ENCODE measurements at regions not wholly inside any gene's neighbourhood (a gene's known extent, or its start where the extent isn't known, plus 50 kb on each side); places are given as distances from the start of the nearest gene placed in this dataset.
"Not testable (repeated sequence)": the region's sequence is repeated elsewhere in the genome, so short reads cannot be mapped to it uniquely, and the experiment has no call there.

GRCh38 chr7:68971634-68972340, 626.5 kb upstream of the AUTS2 start:
- no peak for DNase-seq

- no peak for DNase-seq
Observed at GRCh38 chr7:68977385-68978055, 620.8 kb upstream of the AUTS2 start.

GRCh38 chr7:68978710-68979109, 619.6 kb upstream of the AUTS2 start:
- no peak for DNase-seq

GRCh38 chr7:68980011-68980410, 618.3 kb upstream of the AUTS2 start:
- no peak for DNase-seq

- not testable (repeated sequence) for DNase-seq
Observed at GRCh38 chr7:68980432-68980831, 617.8 kb upstream of the AUTS2 start.

GRCh38 chr7:68984306-68984705, 614.0 kb upstream of the AUTS2 start:
- no peak for DNase-seq

GRCh38 chr7:68994841-68995240, 603.4 kb upstream of the AUTS2 start:
- no peak for DNase-seq

- no peak for DNase-seq
Observed at GRCh38 chr7:68998136-68998535, 600.1 kb upstream of the AUTS2 start.

GRCh38 chr7:69002416-69002815, 595.9 kb upstream of the AUTS2 start:
- DNase-seq: no peak

GRCh38 chr7:69012149-69012548, 586.1 kb upstream of the AUTS2 start:
- DNase-seq: no peak

GRCh38 chr7:69017208-69017607, 581.1 kb upstream of the AUTS2 start:
- DNase-seq: no peak

- DNase-seq: no peak
Observed at GRCh38 chr7:69018200-69018599, 580.1 kb upstream of the AUTS2 start.

GRCh38 chr7:69019437-69019836, 578.8 kb upstream of the AUTS2 start:
- DNase-seq: no peak

GRCh38 chr7:69020536-69020935, 577.7 kb upstream of the AUTS2 start:
- DNase-seq: no peak

GRCh38 chr7:69025249-69025648, 573.0 kb upstream of the AUTS2 start:
- no peak for DNase-seq

GRCh38 chr7:69032848-69033247, 565.4 kb upstream of the AUTS2 start:
- no peak for DNase-seq

- no peak for DNase-seq
Observed at GRCh38 chr7:69035826-69036225, 562.4 kb upstream of the AUTS2 start.

GRCh38 chr7:69036301-69036700, 562.0 kb upstream of the AUTS2 start:
- no peak for DNase-seq

- no peak for DNase-seq
Observed at GRCh38 chr7:69038915-69039314, 559.4 kb upstream of the AUTS2 start.

- no peak for DNase-seq
Observed at GRCh38 chr7:69042138-69042537, 556.1 kb upstream of the AUTS2 start.

GRCh38 chr7:69047151-69047754, 551.0 kb upstream of the AUTS2 start:
- DNase-seq: no peak

- no peak for DNase-seq
Observed at GRCh38 chr7:69049326-69049725, 548.9 kb upstream of the AUTS2 start.

- no peak for DNase-seq
Observed at GRCh38 chr7:69052447-69052846, 545.8 kb upstream of the AUTS2 start.

GRCh38 chr7:69060516-69060915, 537.8 kb upstream of the AUTS2 start:
- no peak for DNase-seq
